Activated CD4-positive, alpha-beta T cell treated with anti-CD3 and anti-CD28 coated beads for 1 hour (primary cell): ENCODE measurements at regions not wholly inside any gene's neighbourhood (a gene's known extent, or its start where the extent isn't known, plus 50 kb on each side); places are given as distances from the start of the nearest gene placed in this dataset.

Source experiments
- DNase-seq: peaks from one replicate; pipeline ENCODE4 v3.0.0-alpha.2; 2020

DNA sequence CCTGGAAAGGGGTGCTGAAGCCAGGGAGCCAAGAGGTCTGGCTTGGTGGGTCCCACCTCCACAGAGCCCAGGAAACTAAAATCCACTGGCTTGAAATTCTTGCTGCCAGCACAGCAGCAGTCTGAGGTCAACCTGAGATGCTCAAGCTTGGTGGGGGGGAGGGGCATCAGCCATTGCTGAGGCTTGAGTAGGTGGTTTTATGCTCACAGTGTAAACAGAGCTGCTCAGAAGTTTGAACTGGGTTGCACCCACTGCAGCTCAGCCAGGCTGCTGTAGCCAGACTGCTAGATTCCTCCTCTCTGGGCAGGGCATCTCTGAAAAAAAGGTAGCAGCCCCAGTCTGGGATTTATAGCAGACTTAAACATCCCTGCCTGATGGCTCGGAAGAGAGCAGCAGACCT lies 55.5 kb upstream of the FBXL17 start:
- DNase-seq = no peak

DNA sequence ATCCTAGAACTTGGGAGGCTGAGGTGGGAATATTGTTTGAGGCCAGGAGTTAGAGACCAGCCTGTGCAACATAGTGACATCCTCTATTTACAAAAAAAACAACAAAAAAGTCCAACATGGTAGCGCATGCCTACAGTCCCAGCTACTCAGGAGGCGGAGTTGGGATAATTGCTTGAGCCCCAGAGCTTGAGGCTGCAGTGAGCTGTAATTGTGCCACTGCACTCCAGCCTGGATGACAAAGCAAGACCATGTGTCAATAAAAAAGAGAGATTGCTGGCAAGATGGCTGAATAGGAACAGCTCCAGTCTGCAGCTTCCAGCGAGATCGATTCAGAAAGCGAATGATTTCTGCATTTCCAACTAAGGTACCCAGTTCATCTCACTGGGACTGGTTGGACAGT lies 54.8 kb upstream of the FBXL17 start:
- DNase-seq = no peak

DNA sequence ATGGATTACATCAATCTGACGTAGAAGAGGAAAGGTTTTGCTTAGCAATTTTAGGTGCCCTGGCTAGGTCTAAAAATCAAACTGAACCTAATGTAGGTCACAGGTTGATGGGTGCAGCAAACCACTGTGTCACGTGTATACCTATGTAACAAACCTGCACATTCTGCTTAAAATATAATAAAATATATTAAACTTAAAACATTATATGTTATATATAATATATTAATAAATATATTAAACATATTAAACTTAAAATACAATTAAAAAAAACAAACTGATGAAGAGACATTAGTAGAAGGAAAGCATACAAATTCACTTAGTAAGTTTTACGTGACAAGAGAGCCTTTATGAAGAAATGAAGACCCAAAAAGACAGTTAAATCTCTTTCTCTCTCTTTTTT lies 51.7 kb upstream of the FBXL17 start:
- no peak for DNase-seq

DNA sequence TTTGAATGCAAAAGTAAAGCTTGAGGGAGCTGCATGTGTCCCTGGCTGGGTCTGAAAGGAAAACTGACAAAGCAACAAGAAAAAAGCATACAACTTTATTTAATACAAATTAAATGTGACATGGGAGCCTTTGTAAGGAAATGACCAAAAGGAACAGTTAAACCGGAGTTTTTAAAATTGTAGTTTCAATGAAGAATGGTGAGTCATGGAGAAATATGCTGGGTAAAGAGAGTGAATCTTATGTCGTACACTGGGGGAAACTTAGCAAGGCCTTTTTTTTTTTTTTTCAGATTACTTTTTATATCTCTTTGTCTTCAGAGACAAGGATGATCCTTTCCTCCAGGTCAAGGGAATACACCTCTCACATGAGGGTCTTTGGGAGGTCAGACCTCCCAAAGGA lies 50.1 kb upstream of the FBXL17 start:
- DNase-seq = no peak
